ENCODE measurements at regions not wholly inside any gene's neighbourhood (a gene's known extent, or its start where the extent isn't known, plus 50 kb on each side); places are given as distances from the start of the nearest gene placed in this dataset.

GRCh38 chr2:139721411-139721995 lies 941.3 kb upstream of the NXPH2 start:
- TF ChIP-seq CTCF (IDR thresholded peaks at IDR 0.05; ENCODE audit: low read depth, low read length, missing input control) (no peak), MAX (IDR thresholded peaks at IDR 0.05) (no peak), ZBTB33 (IDR thresholded peaks at IDR 0.05) (no peak), JUND (IDR thresholded peaks at IDR 0.05) (no peak), REST (IDR thresholded peaks at IDR 0.05) (no peak), TAF1 (conservative IDR thresholded peaks at IDR 0.05) (no peak)

All from liver (tissue), 3 donors.